ENCODE measurements at regions not wholly inside any gene's neighbourhood (a gene's known extent, or its start where the extent isn't known, plus 50 kb on each side); places are given as distances from the start of the nearest gene placed in this dataset.

DNA sequence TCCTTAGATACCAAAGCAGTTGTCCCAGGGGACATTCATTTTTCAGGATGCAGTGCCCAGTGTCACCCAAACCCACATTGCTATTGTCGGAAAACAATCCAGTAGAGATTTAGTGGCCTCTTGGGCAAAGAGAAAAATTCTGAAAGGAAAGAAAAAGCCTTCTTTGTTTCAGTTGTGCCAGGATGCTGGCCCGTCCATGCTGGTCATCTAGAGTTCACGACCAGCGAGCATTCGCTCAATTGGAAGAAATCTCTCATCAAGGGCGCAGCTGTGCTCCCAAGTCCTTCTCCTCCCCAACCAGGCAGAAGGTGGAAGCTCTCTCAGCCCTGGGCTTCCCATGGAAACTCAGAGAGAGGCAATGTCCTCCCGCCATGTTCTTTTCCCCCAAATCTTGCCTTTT is 123.7 kb downstream of the MTHFS start:
- intact Hi-C loops (cut with DNase I): loop anchor here in 2 of 10 donors (5.0 to 10.0 kb wide), 2 partner anchors 72 to 79 kb away; no protein-coding TSS in a partner anchor
- peaks cover 0 to 7% (median 0%) of the 10 kb centered on the region in 9 donors for H3K27me3 ChIP-seq
- no peak overlapping the region for H3K27ac ChIP-seq
- H3K36me3 ChIP-seq: no peaks in the 10 kb centered on the region
- H3K9me3 ChIP-seq: no peaks in the 10 kb centered on the region
- no peak overlapping the region for H3K4me3 ChIP-seq
- ATAC-seq (no peak), DNase-seq (no peak)
- TF ChIP-seq, protein P1, sequence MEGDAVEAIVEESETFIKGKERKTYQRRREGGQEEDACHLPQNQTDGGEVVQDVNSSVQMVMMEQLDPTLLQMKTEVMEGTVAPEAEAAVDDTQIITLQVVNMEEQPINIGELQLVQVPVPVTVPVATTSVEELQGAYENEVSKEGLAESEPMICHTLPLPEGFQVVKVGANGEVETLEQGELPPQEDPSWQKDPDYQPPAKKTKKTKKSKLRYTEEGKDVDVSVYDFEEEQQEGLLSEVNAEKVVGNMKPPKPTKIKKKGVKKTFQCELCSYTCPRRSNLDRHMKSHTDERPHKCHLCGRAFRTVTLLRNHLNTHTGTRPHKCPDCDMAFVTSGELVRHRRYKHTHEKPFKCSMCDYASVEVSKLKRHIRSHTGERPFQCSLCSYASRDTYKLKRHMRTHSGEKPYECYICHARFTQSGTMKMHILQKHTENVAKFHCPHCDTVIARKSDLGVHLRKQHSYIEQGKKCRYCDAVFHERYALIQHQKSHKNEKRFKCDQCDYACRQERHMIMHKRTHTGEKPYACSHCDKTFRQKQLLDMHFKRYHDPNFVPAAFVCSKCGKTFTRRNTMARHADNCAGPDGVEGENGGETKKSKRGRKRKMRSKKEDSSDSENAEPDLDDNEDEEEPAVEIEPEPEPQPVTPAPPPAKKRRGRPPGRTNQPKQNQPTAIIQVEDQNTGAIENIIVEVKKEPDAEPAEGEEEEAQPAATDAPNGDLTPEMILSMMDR (IDR thresholded peaks at IDR 0.05): no peak
- WGBS, 4 donors: 84 to 94% (median 89%) methylated on average over 7 of the region's 7 CpGs
- no peaks in the 10 kb centered on the region for H3K4me1 ChIP-seq

DNA sequence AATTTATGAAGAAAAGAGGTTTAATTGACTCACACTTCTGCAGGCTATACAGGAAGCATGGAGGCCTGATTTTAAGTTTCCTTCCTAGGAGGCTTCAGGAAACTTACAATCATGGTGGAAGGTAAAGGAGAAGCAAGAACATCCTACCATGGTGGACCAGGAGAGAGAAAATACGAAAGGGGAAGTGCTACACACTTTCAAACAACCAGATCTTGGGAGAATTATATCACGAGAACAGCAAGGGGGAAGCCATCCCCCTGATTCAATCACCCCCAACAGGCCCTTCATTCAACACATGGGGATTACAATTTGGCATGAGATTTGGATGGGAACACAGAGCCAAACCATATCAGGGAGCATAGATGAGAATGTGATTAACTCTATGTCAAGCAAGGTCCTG is 121.0 kb downstream of the MTHFS start:
- 70 to 81% (median 76%) methylated on average over 2 of the region's 2 CpGs for WGBS, 4 donors
- no peak overlapping the region for H3K4me3 ChIP-seq

DNA sequence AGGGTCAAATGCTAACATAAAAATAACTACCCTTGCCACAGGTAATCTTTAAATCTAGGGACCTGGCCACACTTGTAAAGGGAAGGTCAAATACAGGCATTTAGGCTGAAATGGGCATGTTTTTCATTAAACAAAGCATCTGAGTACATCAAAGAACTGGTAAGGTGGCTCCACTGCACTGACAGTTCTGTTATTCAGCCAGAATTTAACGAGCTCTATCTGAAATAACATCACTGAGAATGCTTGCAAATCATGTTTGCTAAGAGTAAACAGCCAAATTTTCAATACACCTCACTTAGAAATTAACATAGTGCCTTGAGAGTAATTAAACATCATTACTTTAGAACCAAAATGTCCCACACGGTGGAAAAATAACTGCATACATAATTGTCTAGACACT is 118.9 kb downstream of the MTHFS start:
- no peak for TF ChIP-seq POLR2A (IDR thresholded peaks at IDR 0.05)
- TF ChIP-seq, protein P1 (IDR thresholded peaks at IDR 0.05): no peak
- H3K9me3 ChIP-seq: peaks cover 0 to 21% (median 9%) of the 10 kb centered on the region in 12 donors
- 70 to 77% (median 73%) methylated on average over 2 of the region's 2 CpGs for WGBS, 4 donors

More for the DNA sequence above, 121.0 kb downstream of the MTHFS start:
- no peak for TF ChIP-seq POLR2A (IDR thresholded peaks at IDR 0.05)
- TF ChIP-seq, protein P1 (IDR thresholded peaks at IDR 0.05): no peak
- Histone ChIP-seq H3K9me3 (no peaks in the 10 kb centered on the region), H3K36me3 (no peaks in the 10 kb centered on the region), H3K27ac (no peak overlapping the region), H3K4me1 (no peaks in the 10 kb centered on the region), H3K27me3 (peaks cover 0 to 4% (median 0%) of the 10 kb centered on the region in 9 donors)
- intact Hi-C loops (cut with DNase I): loop anchor here in 1 of 10 donors (10.0 kb wide), 1 partner anchor 69 kb away; no protein-coding TSS in a partner anchor
- ATAC-seq: no peak
- DNase-seq: no peak

DNA sequence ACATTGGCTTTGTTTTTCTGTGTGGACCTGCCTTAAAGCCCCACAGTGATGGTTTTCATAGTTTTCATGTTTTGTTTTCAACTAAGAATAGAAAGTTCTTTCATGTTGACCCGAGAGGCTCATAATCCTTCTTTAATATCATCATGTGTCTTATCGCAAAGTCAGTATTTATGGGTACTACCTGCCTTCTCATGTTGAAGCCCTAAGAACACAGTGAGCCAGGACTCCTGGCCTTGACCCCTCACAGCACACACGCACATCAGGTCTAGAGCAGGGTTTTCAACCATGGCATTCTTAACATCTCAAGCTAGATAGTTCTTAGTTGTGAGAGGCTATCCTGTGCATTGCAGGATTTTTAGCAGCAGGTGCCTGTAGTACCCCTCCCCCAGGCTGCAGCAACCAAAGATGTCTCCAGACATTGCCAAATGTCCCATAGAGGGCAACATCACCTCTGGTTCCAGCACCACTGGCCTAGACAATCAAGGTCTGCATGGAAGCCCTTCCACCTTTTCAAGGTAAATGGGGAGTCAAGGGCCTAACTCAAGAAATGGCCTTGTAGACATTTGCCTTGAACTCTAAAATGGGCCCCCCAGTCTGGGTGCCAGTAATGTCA is 118.3 kb downstream of the MTHFS start:
- 83 to 96% (median 89%) methylated on average over 3 of the region's 3 CpGs for WGBS, 4 donors
- no peak for DNase-seq
- no peak for ATAC-seq
- no peaks in the 10 kb centered on the region for H3K4me1 ChIP-seq
- peaks cover 0 to 25% (median 11%) of the 10 kb centered on the region in 12 donors for H3K9me3 ChIP-seq
- TF ChIP-seq, protein P1 (IDR thresholded peaks at IDR 0.05): no peak
- no peak for TF ChIP-seq POLR2A (IDR thresholded peaks at IDR 0.05)
- no peak overlapping the region for H3K27ac ChIP-seq
- intact Hi-C loops (cut with DNase I): loop anchor here in 1 of 10 donors (10.0 kb wide), 1 partner anchor 66 kb away; no protein-coding TSS in a partner anchor
- H3K36me3 ChIP-seq: no peaks in the 10 kb centered on the region
- peaks cover 0 to 3% (median 0%) of the 10 kb centered on the region in 9 donors for H3K27me3 ChIP-seq
- H3K4me3 ChIP-seq: no peak overlapping the region

More for the DNA sequence above, 118.9 kb downstream of the MTHFS start:
- Histone ChIP-seq H3K36me3 (no peaks in the 10 kb centered on the region), H3K27ac (no peak overlapping the region), H3K27me3 (peaks cover 0 to 3% (median 0%) of the 10 kb centered on the region in 9 donors), H3K4me3 (no peak overlapping the region), H3K4me1 (no peaks in the 10 kb centered on the region)
- ATAC-seq: no peak
- intact Hi-C loops (cut with DNase I): loop anchor here in 1 of 10 donors (10.0 kb wide), 1 partner anchor 67 kb away; no protein-coding TSS in a partner anchor
- DNase-seq: no peak
